C1 segment of cervical spinal cord (tissue), 14 donors: ENCODE measurements at regions not wholly inside any gene's neighbourhood (a gene's known extent, or its start where the extent isn't known, plus 50 kb on each side); places are given as distances from the start of the nearest gene placed in this dataset.

Source experiments
- DNase-seq, 14 donors: peaks; one replicate each; lab custom pipeline; 2025; lab: John Stamatoyannopoulos, UW

DNA sequence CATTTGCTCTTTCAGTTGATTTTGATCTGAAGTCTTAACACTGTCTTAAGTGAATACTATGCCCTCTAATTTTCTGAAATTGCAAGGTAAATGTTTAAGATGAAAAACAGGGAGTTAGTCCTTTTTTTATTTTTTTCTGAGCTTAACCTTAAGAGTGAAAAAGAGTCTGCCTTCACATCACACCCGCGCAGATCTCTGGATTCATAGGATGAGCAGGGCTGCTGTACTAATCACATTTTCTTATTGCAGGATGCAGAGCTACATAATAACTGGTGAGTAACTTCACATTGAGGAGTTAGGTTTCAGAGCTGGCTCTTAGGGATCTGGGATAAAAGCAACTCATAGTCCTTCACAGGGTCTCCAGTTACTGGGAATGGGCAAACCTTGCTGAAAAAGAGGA lies 188.7 kb upstream of the ATP1B1 start:
- DNase-seq = no peak

DNA sequence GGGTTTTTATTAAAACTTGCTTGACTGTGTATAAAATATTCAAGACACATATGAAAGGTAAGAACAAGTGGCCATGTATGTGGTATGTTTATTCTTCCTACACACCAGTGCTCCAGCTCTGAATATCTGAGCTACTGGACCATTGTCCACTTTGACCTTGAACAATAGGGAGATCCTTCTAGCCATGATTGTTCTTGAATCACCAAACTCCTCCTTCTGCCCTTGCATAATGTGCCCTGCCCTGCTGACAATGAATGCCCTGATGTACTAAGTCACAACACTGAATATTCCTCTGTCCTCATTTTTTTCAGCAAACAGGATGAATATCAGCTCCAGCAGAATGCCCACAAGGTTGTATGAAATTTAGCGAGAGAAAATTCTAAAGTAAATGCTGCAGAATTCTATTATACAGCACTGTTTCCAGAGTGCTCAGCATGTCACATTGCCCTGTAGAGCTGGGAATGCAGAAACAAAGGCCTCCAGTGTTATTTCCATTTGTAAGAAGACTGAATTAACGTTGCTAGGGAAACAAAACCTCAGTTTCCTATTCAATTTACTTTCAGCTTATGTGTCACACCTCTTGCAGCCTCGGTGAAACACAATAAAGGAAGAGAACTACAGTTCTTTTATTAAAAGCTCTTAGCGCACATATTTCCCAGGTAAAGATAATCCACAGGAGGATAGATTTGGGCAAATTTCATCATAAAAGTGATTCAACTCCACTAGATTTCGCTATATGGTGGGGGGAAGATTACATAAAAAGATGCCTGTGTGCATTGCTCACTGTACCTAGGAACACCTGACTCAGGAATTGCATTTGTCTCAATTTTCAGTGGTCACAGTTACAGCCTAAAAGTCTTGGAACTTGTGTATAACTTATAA lies 187.4 kb upstream of the ATP1B1 start:
- peak in 4 of 14 donors; percentile 10 to 19 (median 13) for DNase-seq

DNA sequence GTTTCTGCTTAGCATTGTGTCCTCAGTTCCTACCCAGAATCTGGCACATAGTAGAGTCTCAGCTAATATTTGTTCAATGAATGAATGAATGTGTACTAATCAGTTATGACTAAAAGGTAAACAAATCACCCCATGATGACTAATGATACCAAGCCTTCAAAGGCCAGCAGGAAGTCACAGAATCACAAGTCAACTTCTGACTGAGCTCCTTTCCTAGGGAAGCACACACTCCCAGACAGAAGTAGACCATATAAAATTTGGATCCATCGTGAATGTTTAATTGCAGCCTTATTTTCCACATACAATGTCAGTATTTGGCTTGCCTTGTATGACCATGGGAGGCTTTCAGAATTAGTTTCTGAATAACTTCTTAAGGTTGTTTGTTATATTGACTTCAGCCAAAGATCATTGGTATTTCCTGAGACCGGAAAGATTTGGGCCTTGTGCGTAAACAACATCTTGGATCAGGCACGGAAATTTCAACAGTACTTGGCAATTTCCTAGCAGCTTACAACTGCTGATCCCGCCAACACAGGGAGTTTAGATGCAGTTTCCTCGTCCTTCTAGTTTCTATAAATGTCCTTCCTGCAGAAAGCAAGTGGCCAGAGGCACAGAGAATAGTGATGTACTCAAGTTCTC lies 185.9 kb upstream of the ATP1B1 start:
- DNase-seq = peak in 1 of 14 donors; percentile 9

DNA sequence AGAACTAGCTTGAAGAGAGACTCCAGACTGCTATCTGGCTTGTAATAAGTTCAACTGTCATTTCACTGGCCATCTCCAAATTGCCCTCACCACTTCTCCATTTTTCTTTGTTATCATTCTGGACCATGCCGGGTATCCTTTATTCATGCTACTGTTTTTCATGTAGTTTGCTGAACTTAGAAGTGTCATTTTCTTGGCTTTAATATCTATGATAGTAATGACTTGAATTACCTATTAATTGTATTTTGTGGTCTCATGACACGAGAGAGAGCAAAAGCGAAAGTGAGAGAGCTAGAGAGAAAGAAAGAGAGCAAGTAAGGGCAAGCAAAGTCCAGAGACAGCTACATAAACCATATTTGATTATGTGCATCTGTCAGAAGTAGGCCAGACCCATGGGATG lies 184.9 kb upstream of the ATP1B1 start:
- DNase-seq = no peak

DNA sequence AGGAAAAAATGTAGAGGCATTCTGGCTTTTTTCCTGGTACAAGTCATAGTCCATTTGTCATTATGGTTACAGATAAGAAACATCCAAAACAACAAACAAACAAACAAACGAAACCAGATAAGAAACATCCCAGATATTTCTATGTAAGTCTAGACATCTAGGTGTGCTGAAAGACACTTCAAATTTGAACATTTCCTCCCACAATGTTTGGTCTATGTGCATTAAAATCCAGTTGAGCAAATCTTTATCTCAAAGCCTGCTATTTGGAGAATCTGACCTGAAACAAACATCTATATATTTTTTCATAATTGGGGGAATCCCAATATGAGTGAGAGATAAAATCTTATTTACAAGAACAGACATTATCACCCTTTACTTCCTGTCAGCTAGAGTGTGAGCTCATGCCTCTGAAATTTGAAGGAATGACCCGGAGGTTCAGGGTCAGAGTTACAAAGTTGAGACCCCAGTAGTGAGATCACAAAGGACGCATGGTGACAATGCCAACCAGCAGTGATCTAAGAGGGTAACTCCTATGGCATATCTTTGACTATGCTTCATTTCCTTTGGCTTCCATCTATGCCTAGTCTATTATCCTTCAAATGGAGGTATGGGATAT lies 182.9 kb upstream of the ATP1B1 start:
- no peak for DNase-seq

DNA sequence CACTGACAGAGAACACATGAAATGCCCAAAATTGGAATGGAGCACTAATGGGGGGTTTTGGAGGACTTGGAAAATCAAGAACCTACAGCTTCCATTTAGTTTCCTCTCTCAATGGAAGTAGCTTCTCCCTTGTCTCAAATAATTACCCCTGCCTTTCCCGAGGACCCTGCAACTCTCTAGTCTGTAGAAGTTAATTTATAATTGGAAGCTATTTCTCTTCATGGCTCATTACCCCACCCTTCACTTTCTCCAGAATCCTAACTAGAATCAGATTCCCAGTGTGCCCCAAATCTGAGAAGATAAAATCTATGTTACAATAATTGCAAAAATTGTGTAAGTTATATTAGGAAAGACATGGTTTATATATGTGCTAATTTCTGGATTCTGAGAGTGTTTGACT lies 181.5 kb upstream of the ATP1B1 start:
- no peak for DNase-seq

DNA sequence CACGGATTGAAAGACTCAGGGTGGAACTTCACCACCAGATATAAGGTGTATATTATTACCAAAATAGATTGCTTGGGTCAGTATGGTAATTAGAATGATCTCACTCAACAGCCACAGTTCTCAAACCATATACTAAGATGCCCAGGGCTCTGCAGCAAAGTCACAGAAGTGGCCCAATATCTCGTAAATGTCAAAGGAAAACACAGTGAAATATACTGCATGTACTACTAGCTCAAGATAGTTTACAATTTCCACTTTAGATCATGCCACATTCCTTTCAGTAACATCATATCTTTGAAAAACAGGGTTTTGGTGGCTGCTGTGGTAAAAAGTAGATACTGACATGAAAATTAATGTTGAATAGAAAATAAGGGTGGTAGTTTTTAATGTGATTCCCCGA lies 180.3 kb upstream of the ATP1B1 start:
- no peak for DNase-seq

DNA sequence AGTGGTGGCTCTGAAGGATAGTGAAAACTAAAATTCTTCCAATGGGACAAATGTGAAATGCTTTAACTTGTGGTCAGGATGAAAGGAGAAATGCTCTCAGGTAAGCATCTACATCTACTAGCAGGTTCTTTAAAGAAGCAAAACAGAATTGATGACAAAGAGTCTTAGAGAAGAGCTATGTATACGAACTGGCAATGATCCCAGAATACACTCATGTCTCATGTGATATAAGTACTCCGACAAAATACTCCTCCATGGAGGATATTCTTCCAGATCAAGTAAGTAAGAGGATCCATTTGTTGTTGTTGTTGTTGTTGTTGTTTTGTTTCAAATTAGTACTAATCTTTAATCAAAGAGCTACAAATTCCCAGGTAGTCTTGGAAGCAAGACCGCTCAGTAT lies 174.0 kb upstream of the ATP1B1 start:
- DNase-seq = no peak

DNA sequence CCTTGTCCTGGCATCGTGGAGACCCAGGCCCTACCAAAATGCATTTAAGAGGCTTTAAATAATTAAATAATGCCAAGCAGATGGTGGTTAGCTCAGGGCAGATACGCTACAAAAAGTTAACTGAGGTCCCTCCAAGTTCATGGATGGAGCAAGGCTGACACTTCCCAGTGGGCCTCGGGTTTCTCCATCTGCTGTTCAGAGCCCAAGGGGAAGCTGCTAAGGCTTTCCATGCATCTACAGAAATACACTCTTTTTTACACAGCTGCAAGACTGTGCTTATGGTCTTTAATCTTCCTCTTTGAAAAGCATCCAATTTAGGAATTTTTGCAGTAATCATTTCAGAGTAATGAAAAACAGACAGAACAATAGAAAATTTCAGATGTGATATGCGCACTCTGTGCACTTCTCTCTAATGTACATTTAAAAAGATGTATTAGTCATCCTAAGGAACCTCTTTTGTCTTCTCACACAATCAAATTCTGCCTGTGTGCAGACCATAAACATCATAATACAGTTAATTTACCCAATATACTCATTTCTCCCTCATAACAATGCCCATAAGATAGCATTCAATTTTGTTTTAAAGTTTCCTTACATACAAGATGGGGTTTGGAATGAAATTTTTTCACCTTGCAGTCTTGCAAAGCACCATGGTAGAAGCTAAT lies 173.2 kb upstream of the ATP1B1 start:
- no peak for DNase-seq

DNA sequence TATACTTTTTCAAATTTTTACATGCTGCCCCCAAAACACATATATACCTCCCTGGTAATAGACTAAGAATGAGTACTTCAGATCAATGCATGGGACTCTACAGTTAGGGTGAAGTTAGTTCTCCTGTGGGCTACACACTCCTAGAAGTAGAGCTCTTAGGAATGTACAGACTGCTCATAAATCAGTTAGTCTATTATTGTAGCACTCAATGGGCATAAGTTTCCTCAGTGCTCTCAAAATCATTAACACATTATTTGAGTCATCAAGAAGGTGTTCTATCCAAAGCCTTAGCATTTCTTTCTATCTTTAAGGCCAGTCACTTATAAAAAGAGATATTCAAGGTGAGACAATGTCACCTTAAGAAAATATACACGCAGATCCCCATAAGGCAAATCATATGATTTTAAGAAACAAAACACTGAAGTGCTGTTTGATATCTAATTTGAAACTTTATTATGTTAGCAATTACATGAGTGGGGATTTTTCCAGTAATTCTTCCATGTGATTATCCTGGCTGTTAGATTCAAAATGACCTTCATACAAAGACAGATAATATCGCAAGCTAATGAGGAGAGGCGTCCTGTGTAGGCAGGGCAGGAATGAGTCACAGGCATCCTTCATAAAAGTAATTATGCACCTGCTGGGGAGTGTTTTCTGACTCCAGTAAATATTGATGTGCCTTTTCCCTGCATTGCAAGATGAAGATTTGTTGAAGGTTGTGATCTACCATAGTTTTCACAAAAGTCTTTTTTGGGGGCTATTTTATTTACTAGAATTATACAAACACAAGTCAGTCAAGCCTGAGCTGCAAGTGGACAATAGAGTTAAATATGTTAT lies 167.2 kb upstream of the ATP1B1 start:
- no peak for DNase-seq

DNA sequence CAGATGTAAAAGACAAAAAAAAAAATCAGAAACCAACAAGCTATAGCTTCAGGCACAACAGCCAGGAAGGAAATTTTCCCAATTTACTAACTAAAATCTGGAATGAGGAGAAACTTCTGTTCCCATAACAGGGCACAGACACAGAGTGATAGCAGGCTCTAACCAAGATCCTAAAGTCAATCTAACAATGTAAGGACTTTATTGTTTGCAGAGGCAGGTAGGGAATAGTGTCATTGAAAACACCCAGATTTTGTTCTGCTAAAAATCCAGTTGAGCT lies 166.6 kb upstream of the ATP1B1 start:
- no peak for DNase-seq

DNA sequence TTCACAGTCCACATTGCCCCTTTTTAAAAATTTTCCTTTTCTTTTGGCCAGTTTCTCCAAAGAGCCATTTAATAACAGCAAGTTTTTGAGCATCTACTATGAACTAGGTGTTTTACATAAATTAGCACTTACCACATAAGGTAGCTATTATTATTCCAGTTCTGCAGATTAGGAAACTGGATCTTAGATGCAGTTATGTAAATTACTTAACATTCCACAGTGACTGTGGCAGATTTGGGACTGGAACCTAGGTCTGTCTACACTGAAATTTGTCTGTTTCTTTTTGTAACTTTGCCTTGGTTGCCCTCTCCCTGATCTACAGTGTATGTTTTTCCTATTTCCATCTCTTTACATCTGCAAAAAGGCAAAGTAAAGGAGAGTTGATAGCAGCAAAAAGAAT lies 164.8 kb upstream of the ATP1B1 start:
- no peak for DNase-seq

DNA sequence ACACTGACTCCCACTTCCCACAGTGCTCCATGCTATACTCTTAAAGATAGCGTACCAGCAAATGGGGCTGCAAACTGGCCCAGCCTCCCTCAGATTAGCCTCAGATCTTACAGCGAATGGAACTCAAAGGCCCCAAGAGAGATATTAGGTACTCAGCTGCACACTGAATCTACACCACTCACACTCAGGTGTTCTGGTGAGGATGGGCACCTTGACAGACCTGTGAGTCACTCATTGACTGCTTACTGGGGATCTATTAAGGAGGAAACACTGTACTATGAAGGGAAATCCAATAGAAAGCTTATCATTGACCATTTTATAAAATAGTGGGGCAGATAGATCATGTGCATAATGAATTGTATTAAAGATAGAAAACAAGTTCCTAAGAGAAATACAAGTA lies 164.3 kb upstream of the ATP1B1 start:
- no peak for DNase-seq

DNA sequence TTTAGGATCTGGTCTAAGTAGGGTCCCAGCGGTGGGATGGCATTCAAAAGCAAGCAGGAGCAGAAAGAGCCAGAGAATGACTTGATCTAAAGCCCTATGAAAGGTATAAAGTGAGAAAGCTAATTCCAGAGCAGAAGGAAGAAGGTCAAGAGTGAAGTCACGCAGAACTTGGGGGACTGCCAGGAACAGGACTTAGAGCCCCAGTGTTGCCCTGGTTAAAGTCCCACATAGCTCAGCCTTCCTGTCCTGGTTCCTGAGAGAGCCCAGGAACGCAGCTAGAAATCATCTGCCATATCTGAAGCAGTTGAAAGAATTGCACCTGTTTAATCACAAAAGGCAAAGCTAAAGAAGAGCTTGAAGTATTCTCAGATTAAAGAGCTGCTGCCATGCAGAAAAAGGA lies 160.6 kb upstream of the ATP1B1 start:
- peak in 5 of 14 donors; percentile 3 to 11 (median 4) for DNase-seq

DNA sequence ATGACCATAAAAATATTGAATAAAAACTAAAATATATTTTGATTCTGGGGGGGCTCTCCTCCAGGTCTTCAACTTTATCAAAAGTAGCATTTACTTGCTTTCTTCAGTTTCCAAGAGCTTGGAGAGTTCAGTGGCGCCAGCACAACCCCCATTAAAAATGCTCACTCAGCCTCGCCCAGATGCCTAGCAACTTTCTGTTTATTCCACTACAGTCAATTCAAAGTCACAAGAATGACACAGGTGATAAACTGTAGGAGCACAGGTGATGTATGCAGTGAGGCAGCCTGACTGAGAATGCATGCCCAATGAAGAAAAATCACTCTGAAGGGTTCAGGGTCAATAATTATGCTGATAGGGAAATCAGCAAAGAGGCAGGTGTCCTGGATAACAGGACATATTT lies 159.4 kb upstream of the ATP1B1 start:
- no peak for DNase-seq

DNA sequence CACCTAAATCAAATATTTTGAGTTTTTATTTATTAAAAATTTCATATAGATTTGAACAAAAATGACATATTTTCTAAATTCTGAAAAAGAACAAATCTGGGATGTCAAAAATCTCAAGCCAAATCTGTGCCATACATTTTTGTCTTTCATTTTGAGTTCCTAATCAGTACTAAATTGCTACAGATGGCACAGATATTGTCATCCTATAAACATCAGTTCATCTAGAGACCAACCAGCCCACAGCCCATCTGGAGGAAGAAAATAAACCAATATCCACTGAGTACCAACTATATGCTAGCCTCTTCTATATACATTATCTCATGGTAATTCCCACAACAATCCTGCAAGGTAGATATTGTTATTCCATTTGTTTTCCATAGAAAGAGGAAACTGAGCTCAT lies 156.8 kb upstream of the ATP1B1 start:
- no peak for DNase-seq

DNA sequence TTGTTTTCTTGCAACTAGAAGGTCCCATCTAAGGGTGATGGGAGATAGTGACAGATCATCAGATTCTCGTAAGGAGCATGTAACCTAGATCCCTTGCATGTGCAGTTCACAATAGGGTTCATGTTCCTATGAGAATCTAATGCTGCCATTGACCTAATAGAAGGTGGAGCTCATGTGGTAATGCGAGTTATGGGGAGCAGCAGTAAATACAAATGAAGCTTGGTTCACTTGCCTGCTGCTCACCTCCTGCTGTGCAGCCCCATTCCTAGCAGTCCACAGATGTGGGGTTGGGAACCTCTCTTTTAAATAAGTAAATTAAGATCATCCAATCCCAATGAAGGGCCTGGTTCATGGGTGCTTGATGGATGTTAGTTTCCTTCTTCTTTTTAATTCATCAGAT lies 148.7 kb upstream of the ATP1B1 start:
- DNase-seq = no peak

DNA sequence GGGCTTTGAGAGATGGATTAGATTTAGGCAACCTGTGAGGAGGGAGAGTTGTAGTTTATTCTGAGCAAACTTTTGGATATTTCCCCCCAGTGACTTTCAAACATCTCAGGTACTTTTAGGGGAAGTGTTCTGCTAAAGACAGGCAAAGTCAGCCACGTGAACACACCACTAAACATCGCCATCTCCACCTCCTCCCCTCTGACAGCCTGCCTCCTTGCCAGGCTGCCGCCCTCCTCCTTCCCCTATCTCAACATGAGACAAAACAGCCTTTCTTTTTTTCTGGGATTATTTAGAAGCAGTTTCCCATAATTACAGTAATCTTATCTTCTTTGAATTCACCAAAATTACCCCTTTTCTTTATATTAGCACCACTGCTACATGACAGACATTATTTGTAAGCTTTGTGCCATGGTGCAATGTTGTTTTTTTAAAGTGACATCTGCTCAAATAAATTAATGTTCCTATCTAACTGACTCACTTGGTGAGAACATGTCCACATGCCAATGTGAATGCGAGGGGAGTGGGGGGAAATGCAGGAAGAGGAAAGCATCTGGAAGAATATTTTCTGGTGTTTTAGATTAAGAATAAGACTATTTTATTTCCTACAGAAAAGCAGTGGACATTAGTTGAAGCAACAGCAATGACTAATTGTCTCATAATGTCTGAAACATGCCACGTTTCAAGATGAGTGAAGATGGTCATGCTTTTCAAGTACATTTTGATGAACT lies 147.8 kb upstream of the ATP1B1 start:
- no peak for DNase-seq

DNA sequence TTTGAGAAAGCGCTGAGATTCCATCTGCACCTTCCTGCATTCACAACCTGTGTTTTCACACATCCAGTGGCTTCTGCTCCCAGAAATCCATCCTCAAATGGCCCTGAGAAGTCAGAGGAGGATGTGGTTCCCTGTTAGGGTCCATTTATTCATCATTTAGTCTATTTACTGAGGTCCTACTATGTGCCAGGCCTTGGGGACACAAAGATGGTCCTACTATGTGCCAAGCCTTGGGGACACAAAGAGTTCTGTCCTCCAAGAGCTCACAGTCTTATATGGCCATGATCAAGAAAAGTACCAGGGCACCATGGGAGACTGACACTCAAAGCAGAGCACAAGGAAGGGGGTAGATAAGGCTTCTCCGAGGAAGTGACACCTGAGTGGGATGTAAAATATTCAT lies 147.1 kb upstream of the ATP1B1 start:
- DNase-seq = no peak

DNA sequence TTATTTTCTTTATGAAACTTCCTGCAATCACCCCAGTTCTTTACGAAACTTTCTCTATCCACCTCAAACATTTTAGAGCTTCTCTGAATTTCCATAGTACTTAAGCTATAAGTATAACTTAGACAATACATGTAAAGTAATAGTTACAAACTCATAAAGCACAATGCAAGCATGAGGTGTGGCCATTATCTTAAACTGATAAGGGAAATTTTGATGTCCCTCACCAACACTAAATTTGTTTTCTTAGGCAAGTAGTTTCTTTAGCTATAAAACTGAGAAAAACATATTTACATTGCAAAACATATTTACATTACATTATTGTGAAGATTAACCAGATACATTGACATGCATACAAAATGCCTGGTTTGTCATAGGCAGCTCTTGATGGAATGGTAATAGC lies 146.4 kb upstream of the ATP1B1 start:
- no peak for DNase-seq

DNA sequence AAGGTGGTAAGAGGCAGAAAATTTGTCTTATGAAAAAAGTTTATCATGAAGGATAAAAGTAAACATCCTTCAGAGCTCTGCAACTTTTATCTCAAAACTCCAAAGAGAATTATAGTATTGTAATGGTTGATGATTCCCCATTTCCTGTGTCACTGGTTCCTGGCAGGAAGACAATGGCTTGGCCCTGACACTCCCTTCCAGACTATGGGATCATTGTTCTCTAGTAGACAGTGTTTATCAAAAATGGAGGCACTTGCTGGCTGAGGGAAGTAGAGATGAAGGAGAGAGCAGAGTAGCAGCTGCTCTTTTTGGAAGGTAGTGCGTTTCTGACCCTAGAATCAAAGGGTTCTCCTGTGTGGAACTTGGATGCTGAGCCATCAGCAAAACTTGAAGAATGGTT lies 145.9 kb upstream of the ATP1B1 start:
- DNase-seq = peak in 9 of 14 donors; percentile 1 to 65 (median 39)
